WTC11 (cell line): ENCODE measurements at regions not wholly inside any gene's neighbourhood (a gene's known extent, or its start where the extent isn't known, plus 50 kb on each side); places are given as distances from the start of the nearest gene placed in this dataset.
A peak's percentile ranks its signal among the peaks of the same experiment; 100 is the strongest.

Experiments used
- ATAC-seq: fragments of 200-7000 bp; cut with Tn5 transposase; 2 replicates; pipeline ENCODE4 v1.10.0; 2021; ENCODE audit warnings: mild to moderate bottlenecking, moderate library complexity
- CTCF ChIA-PET: fragments of 300-600 bp; sonication (Branson Sonifier 250); formaldehyde crosslinking; loops from one replicate; lab custom pipeline; 2021; ENCODE audit warnings: antibody characterized with exemption; lab: Charles Lee
- POLR2A ChIA-PET: fragments of 350-600 bp; sonication (Branson Sonifier 250); formaldehyde crosslinking; loops from one replicate; lab custom pipeline; 2021; ENCODE audit warnings: antibody characterized with exemption; lab: Charles Lee
- DNase-seq: peaks from one replicate; pipeline ENCODE4 v3.0.0; 2021; ENCODE audit warnings: low spot score
- H3K27ac Mint-ChIP-seq: 2 replicates; pipeline ENCODE4 v1.8.0; 2021; ENCODE audit warnings: mixed read lengths
- H3K27me3 Mint-ChIP-seq: 2 replicates; pipeline ENCODE4 v1.8.0; 2021; ENCODE audit warnings: low read depth, mild to moderate bottlenecking, moderate library complexity, mixed read lengths
- H3K36me3 Mint-ChIP-seq: 2 replicates; pipeline ENCODE4 v1.8.0; 2021; ENCODE audit warnings: mixed read lengths
- H3K4me1 Mint-ChIP-seq: 2 replicates; pipeline ENCODE4 v1.8.0; 2022; ENCODE audit warnings: mixed read lengths
- H3K4me3 Mint-ChIP-seq: 2 replicates; pipeline ENCODE4 v1.8.0; 2021; ENCODE audit warnings: mild to moderate bottlenecking, moderate library complexity, mixed read lengths
- H3K9me3 Mint-ChIP-seq: 2 replicates; pipeline ENCODE4 v1.8.0; 2021; ENCODE audit warnings: mixed read lengths
- AFF4 ChIP-seq: sonication (generic); formaldehyde crosslinking; IDR thresholded peaks from 2 replicates; pipeline ENCODE4 v1.8.1; 2023; ENCODE audit warnings: mild to moderate bottlenecking, missing genetic modification reagents, borderline replicate concordance
- AR ChIP-seq: fragments of 250-450 bp; sonication (Bioruptor Pico); IDR thresholded peaks from 2 replicates; pipeline ENCODE4 v1.9.0; 2021; ENCODE audit warnings: mild to moderate bottlenecking
- CREB1 ChIP-seq: sonication (generic); formaldehyde crosslinking; IDR thresholded peaks from 2 replicates; pipeline ENCODE4 v1.8.0; 2023; ENCODE audit warnings: mild to moderate bottlenecking, missing genetic modification reagents
- ELF4 ChIP-seq: sonication (generic); formaldehyde crosslinking; IDR thresholded peaks from 2 replicates; pipeline ENCODE4 v1.8.1; 2022; ENCODE audit warnings: low read depth, mild to moderate bottlenecking, moderate library complexity, missing genetic modification reagents
- ERG ChIP-seq: fragments of 250-450 bp; sonication (Bioruptor Pico); IDR thresholded peaks from 2 replicates; pipeline ENCODE4 v1.8.0; 2021; ENCODE audit warnings: mild to moderate bottlenecking
- FOXJ3 ChIP-seq: sonication (generic); formaldehyde crosslinking; IDR thresholded peaks from 2 replicates; pipeline ENCODE4 v1.9.0; 2021; ENCODE audit warnings: missing genetic modification reagents, mild to moderate bottlenecking, borderline replicate concordance
- MAX ChIP-seq: sonication (generic); formaldehyde crosslinking; IDR thresholded peaks from 2 replicates; pipeline ENCODE4 v1.8.0; 2022; ENCODE audit warnings: mild to moderate bottlenecking, missing genetic modification reagents
- MYBL2 ChIP-seq: sonication (generic); formaldehyde crosslinking; IDR thresholded peaks from 2 replicates; pipeline ENCODE4 v1.8.1; 2023; ENCODE audit warnings: mild to moderate bottlenecking, moderate library complexity, missing genetic modification reagents
- NFE2L1 ChIP-seq: sonication (generic); formaldehyde crosslinking; IDR thresholded peaks from 2 replicates; pipeline ENCODE4 v1.8.1; 2023; ENCODE audit warnings: missing genetic modification reagents
- PRDM15 ChIP-seq: sonication (generic); formaldehyde crosslinking; IDR thresholded peaks from 2 replicates; pipeline ENCODE4 v1.8.0; 2022; ENCODE audit warnings: missing genetic modification reagents
- RORB ChIP-seq: fragments of 250-450 bp; sonication (Bioruptor Pico); IDR thresholded peaks from 2 replicates; pipeline ENCODE4 v1.9.0; 2021; ENCODE audit warnings: mild to moderate bottlenecking
- ZNF281 ChIP-seq: sonication (generic); formaldehyde crosslinking; IDR thresholded peaks from 2 replicates; pipeline ENCODE4 v1.8.0; 2023; ENCODE audit warnings: mild to moderate bottlenecking, missing genetic modification reagents
- ZNF423 ChIP-seq: fragments of 250-450 bp; sonication (Bioruptor Pico); IDR thresholded peaks from 2 replicates; pipeline ENCODE4 v2.1.2; 2022; ENCODE audit warnings: mild to moderate bottlenecking, moderate library complexity
- ZNF671 ChIP-seq: fragments of 250-450 bp; sonication (Bioruptor Pico); IDR thresholded peaks from 2 replicates; pipeline ENCODE4 v1.8.0; 2021; ENCODE audit warnings: mild to moderate bottlenecking

- Mint-ChIP-seq H3K27me3 (no peaks in the 10 kb centered on the region), H3K36me3 (no peaks in the 10 kb centered on the region)
- TF ChIP-seq ELF4 (CRISPR knock-in tag): no peak
- TF ChIP-seq ZNF423: no peak
- TF ChIP-seq MAX: no peak
- TF ChIP-seq ZNF671 (CRISPR knock-in tag): no peak
- TF ChIP-seq NFE2L1 (CRISPR knock-in tag): no peak
- no peak for TF ChIP-seq ERG (CRISPR knock-in tag)
- no peak for TF ChIP-seq PRDM15 (CRISPR knock-in tag)
- TF ChIP-seq RORB: no peak
- TF ChIP-seq MYBL2 (CRISPR knock-in tag): no peak
- no peak for TF ChIP-seq ZNF281 (CRISPR knock-in tag)
- TF ChIP-seq AR (CRISPR knock-in tag): no peak
- no peak for TF ChIP-seq CREB1
- no peak for TF ChIP-seq FOXJ3 (CRISPR knock-in tag)
- no peak for TF ChIP-seq AFF4 (CRISPR knock-in tag)
- TF ChIP-seq, all 79 proteins: peak for 0
- ChIA-PET CTCF (no interaction called here), POLR2A (no interaction called here)
- Mint-ChIP-seq H3K4me1 (peaks cover 16% of the 10 kb centered on the region), H3K9me3 (no peaks in the 10 kb centered on the region), H3K4me3 (no peak overlapping the region), H3K27ac (no peak overlapping the region)
- DNase-seq (no peak), ATAC-seq (peak; percentile 17; the same call in 1 of the 2 replicates)
Observed at GRCh38 chr10:21141946-21142492, 244.9 kb upstream of the NEBL start.
